CD4-positive, alpha-beta memory T cell (primary cell): ENCODE measurements at regions not wholly inside any gene's neighbourhood (a gene's known extent, or its start where the extent isn't known, plus 50 kb on each side); places are given as distances from the start of the nearest gene placed in this dataset.

Experiments used
- CTCF ChIA-PET: fragments of 350-600 bp; sonication (Branson Sonifier 250); formaldehyde crosslinking; loops from one replicate; lab custom pipeline; 2021; ENCODE audit warnings: inconsistent platforms; ENCODE audit not compliant: partially characterized antibody; lab: Charles Lee
- POLR2A ChIA-PET: fragments of 350-600 bp; sonication (Branson Sonifier 250); formaldehyde crosslinking; loops from one replicate; lab custom pipeline; 2021; ENCODE audit not compliant: partially characterized antibody; lab: Charles Lee
- DNase-seq, 5 donors: peaks; one replicate each; pipeline versions ENCODE4 v3.0.0 to v3.0.0-alpha.2; 2020 to 2022; ENCODE audit warnings: mixed read lengths in 1 of 5
- H3K27ac ChIP-seq: one replicate; pipeline ENCODE4 v1.7.0; 2013; ENCODE audit warnings: low read depth, low read length
- H3K27me3 ChIP-seq: 2 replicates; pipeline ENCODE4 v1.7.0; 2013; ENCODE audit warnings: mild to moderate bottlenecking, low read length, moderate library complexity; ENCODE audit not compliant: insufficient read depth
- H3K36me3 ChIP-seq: 2 replicates; pipeline ENCODE4 v1.7.0; 2013; ENCODE audit warnings: mild to moderate bottlenecking, low read length, moderate library complexity; ENCODE audit not compliant: insufficient read depth
- H3K4me1 ChIP-seq: 2 replicates; pipeline ENCODE4 v1.7.0; 2013; ENCODE audit warnings: mild to moderate bottlenecking, low read length, moderate library complexity; ENCODE audit not compliant: insufficient read depth
- H3K4me3 ChIP-seq, 2 donors: one replicate each; pipeline ENCODE4 v1.7.0; 2013; ENCODE audit warnings: low read length in 2 of 2, mild to moderate bottlenecking in 1 of 2
- H3K9me3 ChIP-seq, 2 donors: one replicate each; pipeline ENCODE4 v1.7.0; 2013; ENCODE audit warnings: low read length in 2 of 2, control low read depth in 1 of 2; ENCODE audit not compliant: control insufficient read depth in 1 of 2
- H3K27ac Mint-ChIP-seq, 7 donors: one replicate each; pipeline ENCODE4 v1.8.0; 2020 to 2021; ENCODE audit warnings: mixed read lengths in 7 of 7, mild to moderate bottlenecking in 6 of 7, inconsistent platforms in 3 of 7, moderate library complexity in 3 of 7
- H3K27me3 Mint-ChIP-seq, 2 donors: one replicate each; pipeline ENCODE4 v1.8.0; 2020 to 2021; ENCODE audit warnings: mixed read lengths in 2 of 2
- H3K36me3 Mint-ChIP-seq, 2 donors: one replicate each; pipeline ENCODE4 v1.8.0; 2020 to 2021; ENCODE audit warnings: mixed read lengths in 2 of 2, inconsistent platforms in 1 of 2, mild to moderate bottlenecking in 1 of 2
- H3K4me1 Mint-ChIP-seq, 4 donors: one replicate each; pipeline ENCODE4 v1.8.0; 2020 to 2021; ENCODE audit warnings: mixed read lengths in 4 of 4, mild to moderate bottlenecking in 1 of 4
- H3K4me3 Mint-ChIP-seq, 8 donors: one replicate each; pipeline ENCODE4 v1.8.0; 2020 to 2021; ENCODE audit warnings: mixed read lengths in 8 of 8, mild to moderate bottlenecking in 7 of 8, moderate library complexity in 6 of 8, inconsistent platforms in 3 of 8
- H3K9me3 Mint-ChIP-seq, 8 donors: one replicate each; pipeline ENCODE4 v1.8.0; 2020 to 2021; ENCODE audit warnings: mixed read lengths in 8 of 8, mild to moderate bottlenecking in 5 of 8, inconsistent platforms in 3 of 8, moderate library complexity in 1 of 8
- intact Hi-C: fragments of 100-400 bp; cut with micrococcal nuclease; formaldehyde crosslinking; loops from one replicate; pipeline ENCODE4 v1.15.1; 2023

DNA sequence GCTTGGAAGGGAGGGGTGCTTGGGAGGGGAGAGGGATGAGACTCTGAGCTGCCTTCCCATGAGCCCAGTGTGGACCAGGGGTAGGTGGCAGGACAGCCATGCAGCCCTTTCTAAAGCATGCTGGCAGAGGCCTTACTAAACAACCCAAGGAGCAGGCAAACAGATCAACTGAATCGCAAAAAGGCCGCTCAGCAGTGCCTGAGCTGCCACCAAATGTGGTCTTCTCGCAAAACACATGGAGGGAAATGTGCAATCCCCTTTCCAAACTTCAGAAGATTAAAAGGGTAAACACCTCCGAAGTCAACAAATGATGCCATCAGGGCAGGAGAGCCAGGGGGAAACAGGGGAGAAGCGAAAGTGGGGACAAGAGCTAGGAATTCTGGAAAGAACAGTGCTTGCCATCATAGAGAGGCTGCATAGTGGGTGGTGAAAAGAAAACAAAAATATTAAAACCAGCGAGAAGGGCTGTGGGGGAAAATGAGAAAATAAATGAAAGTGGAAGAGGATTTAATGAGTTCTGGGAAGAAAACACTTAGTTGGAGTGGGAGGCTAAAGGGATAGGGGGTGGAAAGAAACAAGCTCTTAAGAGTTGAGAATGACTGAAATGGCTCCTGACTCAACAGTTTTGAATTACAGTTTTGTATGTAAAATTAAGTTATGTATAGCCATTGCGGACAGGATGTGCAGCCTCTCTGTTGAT lies 62.2 kb upstream of the ZNF32 start:
- intact Hi-C loops, result no loop called here
- Mint-ChIP-seq H3K9me3 (no peaks in the 10 kb centered on the region), H3K27ac (peak overlapping the region in 1 of 7 donors; percentile 85), H3K4me3 (no peak overlapping the region), H3K4me1 (no peaks in the 10 kb centered on the region), H3K36me3 (no peaks in the 10 kb centered on the region), H3K27me3 (peaks cover 0 to 2% of the 10 kb centered on the region in 2 donors)
- no peaks in the 10 kb centered on the region for H3K4me1 ChIP-seq
- no peaks in the 10 kb centered on the region for H3K36me3 ChIP-seq
- CTCF ChIA-PET, result interaction anchor here (1.0 to 1.6 kb wide), 3 partner anchors 14 to 19 kb away, joined by 3 read pairs; no protein-coding TSS in a partner anchor
- H3K27ac ChIP-seq, result no peak overlapping the region
- DNase-seq, result no peak
- no peak overlapping the region for H3K4me3 ChIP-seq
- no peaks in the 10 kb centered on the region for H3K9me3 ChIP-seq
- POLR2A ChIA-PET, result no interaction called here
- no peaks in the 10 kb centered on the region for H3K27me3 ChIP-seq

DNA sequence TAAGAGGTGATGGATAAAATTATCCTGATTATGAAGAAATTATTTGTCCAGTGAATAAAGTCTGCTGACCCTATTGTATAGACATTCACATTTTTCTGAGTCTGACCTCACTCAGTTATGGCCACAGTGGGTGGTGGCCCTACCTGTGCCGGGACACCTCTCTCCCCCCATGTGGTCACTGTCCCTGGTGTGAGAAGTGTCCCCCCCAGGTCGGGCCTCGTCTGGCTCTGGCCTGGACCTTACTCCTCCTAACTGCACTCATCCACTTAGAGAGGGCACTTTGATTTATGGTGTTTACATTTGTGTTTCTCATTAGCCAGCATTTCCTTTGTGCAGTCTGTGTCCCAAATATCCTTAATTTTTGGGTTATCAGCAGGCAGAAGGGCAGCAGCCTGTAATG lies 59.6 kb upstream of the ZNF32 start:
- Mint-ChIP-seq H3K27ac (no peak overlapping the region), H3K4me3 (no peak overlapping the region), H3K27me3 (peaks cover 0 to 2% of the 10 kb centered on the region in 2 donors), H3K9me3 (no peaks in the 10 kb centered on the region), H3K36me3 (no peaks in the 10 kb centered on the region), H3K4me1 (no peaks in the 10 kb centered on the region)
- Histone ChIP-seq H3K9me3 (no peaks in the 10 kb centered on the region), H3K27ac (no peak overlapping the region), H3K36me3 (no peaks in the 10 kb centered on the region), H3K27me3 (no peaks in the 10 kb centered on the region), H3K4me1 (no peaks in the 10 kb centered on the region), H3K4me3 (no peak overlapping the region)
- CTCF ChIA-PET, result no interaction called here
- DNase-seq, result no peak
- POLR2A ChIA-PET, result no interaction called here
- intact Hi-C loops, result no loop called here

DNA sequence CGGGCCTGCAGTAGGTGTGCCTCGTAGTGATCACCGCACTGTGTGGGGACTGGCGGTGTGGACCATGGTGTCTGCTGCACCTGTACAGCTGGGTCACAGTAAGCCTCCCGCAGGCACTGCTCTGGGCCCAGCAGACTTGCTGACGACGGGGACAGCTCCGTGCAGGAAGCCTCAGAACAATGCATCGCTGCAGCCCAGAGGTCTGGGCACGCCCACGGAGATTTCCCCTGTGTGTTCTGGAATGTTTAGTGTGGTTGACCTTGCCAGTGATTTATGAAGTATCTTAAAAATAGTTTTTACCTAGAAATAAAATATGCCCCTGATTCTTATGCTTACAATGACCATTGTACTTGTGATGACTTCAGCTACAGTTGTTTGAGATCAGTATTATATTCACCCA lies 59.1 kb upstream of the ZNF32 start:
- H3K36me3 ChIP-seq, result no peaks in the 10 kb centered on the region
- H3K27me3 ChIP-seq, result no peaks in the 10 kb centered on the region
- Mint-ChIP-seq H3K9me3 (no peaks in the 10 kb centered on the region), H3K27me3 (no peaks in the 10 kb centered on the region), H3K27ac (no peak overlapping the region), H3K36me3 (no peaks in the 10 kb centered on the region), H3K4me1 (no peaks in the 10 kb centered on the region), H3K4me3 (no peak overlapping the region)
- no peak overlapping the region for H3K27ac ChIP-seq
- DNase-seq, result no peak
- no peak overlapping the region for H3K4me3 ChIP-seq
- intact Hi-C loops, result no loop called here
- POLR2A ChIA-PET, result no interaction called here
- CTCF ChIA-PET, result no interaction called here
- H3K9me3 ChIP-seq, result no peaks in the 10 kb centered on the region
- no peaks in the 10 kb centered on the region for H3K4me1 ChIP-seq

DNA sequence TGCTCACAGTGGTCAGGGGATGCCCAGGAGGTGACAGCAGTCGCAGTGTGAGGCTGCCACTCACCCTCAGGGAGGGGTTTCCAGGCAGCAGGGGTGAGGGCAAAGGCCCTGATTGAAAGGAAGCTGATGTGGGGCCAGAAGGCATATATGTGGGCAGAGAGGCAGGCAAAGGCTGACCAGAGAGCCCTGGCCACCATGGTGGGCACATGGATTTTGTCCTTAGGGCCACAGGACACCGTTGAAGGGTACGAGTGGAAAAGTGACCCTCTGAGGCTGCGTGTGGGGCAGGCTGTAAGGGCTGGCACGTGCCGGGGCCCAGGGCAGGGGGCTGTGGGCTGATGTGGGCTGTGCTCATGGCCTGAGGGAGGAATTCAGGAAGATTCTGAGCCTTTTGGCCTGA lies 57.5 kb upstream of the ZNF32 start:
- no peaks in the 10 kb centered on the region for H3K4me1 ChIP-seq
- no peaks in the 10 kb centered on the region for H3K27me3 ChIP-seq
- no peaks in the 10 kb centered on the region for H3K27me3 Mint-ChIP-seq
- ChIA-PET CTCF (interaction anchor here (0.8 kb wide), 1 partner anchor 16 kb away, joined by 3 read pairs; no protein-coding TSS in a partner anchor), POLR2A (no interaction called here)
- H3K4me3 ChIP-seq, result no peak overlapping the region
- H3K27ac Mint-ChIP-seq, result no peak overlapping the region
- no peaks in the 10 kb centered on the region for H3K4me1 Mint-ChIP-seq
- DNase-seq, result no peak
- H3K27ac ChIP-seq, result no peak overlapping the region
- H3K9me3 ChIP-seq, result no peaks in the 10 kb centered on the region
- no peaks in the 10 kb centered on the region for H3K36me3 Mint-ChIP-seq
- intact Hi-C loops, result no loop called here
- H3K36me3 ChIP-seq, result no peaks in the 10 kb centered on the region
- H3K9me3 Mint-ChIP-seq, result no peaks in the 10 kb centered on the region
- H3K4me3 Mint-ChIP-seq, result no peak overlapping the region

DNA sequence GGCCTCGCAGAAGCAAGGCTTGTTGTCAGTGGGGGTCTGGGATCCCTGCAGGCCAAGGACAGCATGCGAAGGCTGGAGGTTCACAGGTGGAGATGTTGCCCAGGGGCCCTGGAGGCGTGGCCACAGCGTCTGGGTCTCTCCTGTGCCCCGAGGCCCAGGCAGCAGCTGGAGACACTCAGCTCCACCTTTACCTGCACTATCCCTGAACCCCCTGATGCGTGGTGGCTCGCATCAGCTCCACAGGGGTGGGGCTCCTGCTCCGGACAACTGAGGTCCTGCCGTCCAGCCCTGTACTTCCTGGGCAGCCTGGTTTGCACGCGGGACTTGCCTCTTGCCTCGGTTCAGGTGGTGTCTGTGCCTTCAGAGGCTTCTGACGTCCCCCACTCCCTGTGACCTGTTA lies 54.6 kb upstream of the ZNF32 start:
- Mint-ChIP-seq H3K9me3 (no peaks in the 10 kb centered on the region), H3K36me3 (no peaks in the 10 kb centered on the region), H3K4me3 (no peak overlapping the region), H3K4me1 (no peaks in the 10 kb centered on the region), H3K27ac (no peak overlapping the region), H3K27me3 (peaks cover 0 to 3% of the 10 kb centered on the region in 2 donors)
- DNase-seq, result no peak
- intact Hi-C loops, result no loop called here
- no peaks in the 10 kb centered on the region for H3K27me3 ChIP-seq
- H3K27ac ChIP-seq, result no peak overlapping the region
- H3K36me3 ChIP-seq, result no peaks in the 10 kb centered on the region
- no peaks in the 10 kb centered on the region for H3K9me3 ChIP-seq
- POLR2A ChIA-PET, result no interaction called here
- H3K4me3 ChIP-seq, result no peak overlapping the region
- no peaks in the 10 kb centered on the region for H3K4me1 ChIP-seq
- CTCF ChIA-PET, result interaction anchor here (1.1 kb wide), 1 partner anchor 14 kb away, joined by 3 read pairs; no protein-coding TSS in a partner anchor

DNA sequence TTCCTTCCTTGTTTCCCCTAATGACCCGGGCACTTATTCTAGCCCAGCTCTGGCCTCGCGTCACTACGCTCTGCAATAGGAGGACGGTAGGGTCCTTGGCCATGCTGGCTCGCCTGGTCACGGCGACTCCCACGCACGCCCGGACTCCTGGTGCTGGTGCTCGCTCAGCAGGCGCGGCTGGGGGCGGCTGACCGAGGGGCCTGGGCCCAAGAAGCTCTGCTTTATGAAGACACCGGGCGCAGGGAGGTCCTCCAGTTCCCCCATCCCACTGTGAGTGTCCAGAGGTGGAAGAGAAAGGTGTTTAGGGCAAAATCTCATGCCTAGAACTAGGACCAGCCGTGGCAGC lies 54.2 kb upstream of the ZNF32 start:
- Mint-ChIP-seq H3K9me3 (no peaks in the 10 kb centered on the region), H3K27me3 (peaks cover 0 to 3% of the 10 kb centered on the region in 2 donors)
- H3K9me3 ChIP-seq, result no peaks in the 10 kb centered on the region

DNA sequence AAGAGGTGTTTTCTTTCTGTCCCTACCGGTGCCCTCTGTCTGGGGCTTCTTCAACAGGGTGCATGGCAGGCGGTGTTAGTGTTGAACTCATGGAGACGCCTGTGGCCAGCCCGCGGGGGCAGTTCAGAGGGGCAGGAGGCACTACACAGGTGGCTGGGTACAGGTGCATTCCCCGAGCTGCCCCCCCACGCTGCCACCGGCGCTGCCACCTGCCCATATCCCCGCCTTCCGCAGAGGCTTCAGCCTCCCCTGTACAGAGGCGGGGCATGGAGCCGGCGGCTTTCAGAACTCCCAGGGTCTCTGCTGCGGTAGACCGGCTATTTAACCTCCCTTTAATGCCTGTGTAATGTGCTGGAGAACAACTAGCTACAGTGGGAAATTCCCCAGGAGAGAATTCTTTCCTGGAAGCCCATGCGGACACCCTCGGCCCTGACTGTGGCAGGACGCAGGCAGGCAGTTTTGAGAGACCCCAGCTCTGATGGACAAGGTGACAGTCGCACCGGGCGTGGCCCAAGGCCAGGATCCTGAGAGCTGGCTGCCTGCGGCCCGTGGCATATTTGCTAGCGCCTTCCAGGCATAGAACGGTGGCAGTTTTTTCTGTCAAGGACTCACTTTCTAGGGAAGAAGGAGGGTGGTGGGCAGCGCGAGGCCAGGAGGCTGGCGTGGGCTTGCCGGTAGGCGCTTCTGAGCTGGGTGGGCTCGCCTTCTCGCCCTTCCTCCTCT lies 53.7 kb upstream of the ZNF32 start:
- no peak overlapping the region for H3K4me3 Mint-ChIP-seq
- ChIA-PET CTCF (interaction anchor here (1.1 kb wide), 1 partner anchor 13 kb away, joined by 3 read pairs; no protein-coding TSS in a partner anchor), POLR2A (no interaction called here)
- Histone ChIP-seq H3K27ac (no peak overlapping the region), H3K4me1 (no peaks in the 10 kb centered on the region), H3K9me3 (no peaks in the 10 kb centered on the region), H3K36me3 (no peaks in the 10 kb centered on the region), H3K27me3 (no peaks in the 10 kb centered on the region), H3K4me3 (no peak overlapping the region)
- intact Hi-C loops, result no loop called here
- no peak for DNase-seq
- peaks cover 0 to 3% of the 10 kb centered on the region in 2 donors for H3K27me3 Mint-ChIP-seq
- no peak overlapping the region for H3K27ac Mint-ChIP-seq
- H3K4me1 Mint-ChIP-seq, result no peaks in the 10 kb centered on the region
- H3K9me3 Mint-ChIP-seq, result no peaks in the 10 kb centered on the region
- H3K36me3 Mint-ChIP-seq, result no peaks in the 10 kb centered on the region

More for the DNA sequence above, 54.2 kb upstream of the ZNF32 start:
- Histone ChIP-seq H3K4me1 (no peaks in the 10 kb centered on the region), H3K27me3 (no peaks in the 10 kb centered on the region), H3K27ac (no peak overlapping the region), H3K4me3 (no peak overlapping the region), H3K36me3 (no peaks in the 10 kb centered on the region)
- CTCF ChIA-PET, result interaction anchor here (1.1 kb wide), 1 partner anchor 13 kb away, joined by 3 read pairs; no protein-coding TSS in a partner anchor
- POLR2A ChIA-PET, result no interaction called here
- Mint-ChIP-seq H3K4me3 (no peak overlapping the region), H3K4me1 (no peaks in the 10 kb centered on the region), H3K27ac (no peak overlapping the region), H3K36me3 (no peaks in the 10 kb centered on the region)
- no peak for DNase-seq
- intact Hi-C loops, result no loop called here
